ENCODE measurements at regions not wholly inside any gene's neighbourhood (a gene's known extent, or its start where the extent isn't known, plus 50 kb on each side); places are given as distances from the start of the nearest gene placed in this dataset.

- Histone ChIP-seq H3K36me3 (replicated peaks) (no peaks in the 10 kb centered on the region), H3K27me3 (replicated peaks) (no peaks in the 10 kb centered on the region), H3K4me3 (ENCODE audit: low read depth, low read length) (no peak overlapping the region), H3K27ac (no peak overlapping the region)
- in situ Hi-C loops (cut with HindIII; ENCODE audit: low pct_ligation_motif_present, low sequenced_read_pairs) = no loop called here
- TF ChIP-seq CTCF (IDR thresholded peaks at IDR 0.05; ENCODE audit: low read depth, low read length, missing control alignments) = no peak
- DNase-seq = no peak
These were observed 258.8 kb downstream of the PLPP3 start for GRCh38 chr1:56320464-56321149.

DNA sequence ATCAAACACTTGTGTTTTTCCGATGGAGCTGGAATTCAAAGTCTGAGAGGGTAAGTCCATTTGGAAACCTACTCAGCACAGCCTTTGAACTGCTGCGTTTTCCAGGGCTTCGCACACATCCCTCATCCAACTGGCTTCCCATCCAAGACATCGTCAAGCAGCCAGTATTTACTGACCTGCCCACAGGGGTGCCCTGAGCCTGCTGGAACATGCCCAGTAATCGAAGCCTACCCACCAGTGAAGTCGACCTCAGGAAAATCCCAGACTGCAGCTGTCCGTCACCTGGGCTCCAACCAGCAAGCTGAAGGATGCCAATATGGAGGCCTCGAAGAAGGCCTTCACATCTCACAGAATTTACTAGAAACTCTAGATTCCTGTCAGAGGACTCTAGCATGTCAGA, 261.6 kb downstream of the PLPP3 start:
- in situ Hi-C loops (cut with HindIII; ENCODE audit: low pct_ligation_motif_present, low sequenced_read_pairs) = no loop called here
- no peak overlapping the region for H3K4me3 ChIP-seq (ENCODE audit: low read depth, low read length)
- no peaks in the 10 kb centered on the region for H3K36me3 ChIP-seq (replicated peaks)
- no peak overlapping the region for H3K27ac ChIP-seq
- DNase-seq = no peak
- TF ChIP-seq CTCF (IDR thresholded peaks at IDR 0.05; ENCODE audit: low read depth, low read length, missing control alignments) = no peak
- no peaks in the 10 kb centered on the region for H3K27me3 ChIP-seq (replicated peaks)

- TF ChIP-seq CTCF (IDR thresholded peaks at IDR 0.05; ENCODE audit: low read depth, low read length, missing control alignments) = no peak
- Histone ChIP-seq H3K27me3 (replicated peaks) (no peaks in the 10 kb centered on the region), H3K27ac (no peak overlapping the region), H3K36me3 (replicated peaks) (no peaks in the 10 kb centered on the region), H3K4me3 (ENCODE audit: low read depth, low read length) (no peak overlapping the region)
- DNase-seq = no peak
- in situ Hi-C loops (cut with HindIII; ENCODE audit: low pct_ligation_motif_present, low sequenced_read_pairs) = no loop called here
These were observed 263.9 kb downstream of the PLPP3 start for GRCh38 chr1:56315293-56315942.

DNA sequence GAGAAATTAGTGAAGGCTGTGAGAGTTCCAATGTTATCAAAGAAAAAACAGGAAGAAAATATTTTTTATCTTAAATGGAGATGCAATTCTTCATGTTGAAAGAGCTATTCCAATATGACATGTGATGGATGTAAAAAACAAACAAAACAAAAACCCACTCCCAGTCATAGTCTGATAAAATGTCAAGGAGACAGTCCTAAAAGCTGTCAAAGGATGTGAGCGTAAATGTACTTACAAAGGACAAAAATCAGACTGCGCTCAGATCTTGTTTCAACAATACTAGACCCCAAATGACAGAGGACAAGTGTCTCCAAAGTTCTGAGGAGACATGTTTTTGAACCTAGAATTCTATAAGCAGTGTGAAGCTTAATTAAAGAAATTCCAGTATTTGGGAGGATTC, 265.8 kb downstream of the PLPP3 start:
- Histone ChIP-seq H3K27me3 (replicated peaks) (no peaks in the 10 kb centered on the region), H3K27ac (no peak overlapping the region), H3K4me3 (ENCODE audit: low read depth, low read length) (no peak overlapping the region), H3K36me3 (replicated peaks) (no peaks in the 10 kb centered on the region)
- no peak for DNase-seq
- in situ Hi-C loops (cut with HindIII; ENCODE audit: low pct_ligation_motif_present, low sequenced_read_pairs) = no loop called here
- no peak for TF ChIP-seq CTCF (IDR thresholded peaks at IDR 0.05; ENCODE audit: low read depth, low read length, missing control alignments)

DNA sequence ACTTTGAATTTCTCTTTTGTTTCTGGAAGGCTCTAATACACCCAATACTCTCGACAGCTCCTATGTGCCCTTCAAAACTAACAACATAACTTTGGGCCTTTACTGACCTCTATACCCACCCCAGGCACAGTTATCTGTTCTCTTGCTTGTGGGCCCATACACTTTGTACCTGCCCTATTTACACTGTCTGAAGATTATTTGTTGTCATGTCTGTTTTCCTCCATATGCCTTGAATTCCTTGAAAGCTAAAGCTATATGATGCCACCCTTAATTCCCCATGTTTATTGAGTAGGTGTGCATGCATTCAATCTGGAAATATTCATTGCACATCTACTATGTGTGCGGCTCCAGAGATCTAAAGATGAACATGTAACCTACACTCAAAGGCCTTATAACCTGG, 267.6 kb downstream of the PLPP3 start:
- DNase-seq = no peak
- no peak overlapping the region for H3K27ac ChIP-seq
- in situ Hi-C loops (cut with HindIII; ENCODE audit: low pct_ligation_motif_present, low sequenced_read_pairs) = no loop called here
- no peak overlapping the region for H3K4me3 ChIP-seq (ENCODE audit: low read depth, low read length)
- no peaks in the 10 kb centered on the region for H3K36me3 ChIP-seq (replicated peaks)
- TF ChIP-seq CTCF (IDR thresholded peaks at IDR 0.05; ENCODE audit: low read depth, low read length, missing control alignments) = no peak
- no peaks in the 10 kb centered on the region for H3K27me3 ChIP-seq (replicated peaks)
